ENCODE measurements at regions not wholly inside any gene's neighbourhood (a gene's known extent, or its start where the extent isn't known, plus 50 kb on each side); places are given as distances from the start of the nearest gene placed in this dataset.

DNA sequence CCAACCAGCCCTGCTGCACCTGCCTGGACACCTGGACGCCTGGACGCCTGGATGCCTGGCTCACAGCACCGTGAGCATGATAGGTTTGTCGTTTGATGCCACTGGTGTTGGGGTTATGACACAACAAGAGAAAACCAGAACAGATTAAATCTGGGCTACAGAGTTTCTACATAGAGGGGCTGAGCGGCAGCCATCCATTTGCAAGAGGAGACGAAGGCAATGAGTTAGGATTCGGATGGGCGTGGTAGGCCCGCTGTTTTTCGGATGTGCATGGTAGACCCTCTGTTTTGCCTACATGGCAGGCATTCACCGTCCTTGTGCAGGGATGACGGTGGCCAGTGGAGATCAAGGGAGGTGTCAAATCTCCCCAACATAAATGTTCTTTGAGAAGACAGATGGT lies 121.5 kb upstream of the RNF32 start:
- Histone ChIP-seq H3K36me3 (ENCODE audit: control insufficient read depth in 2 of 2, extremely low read depth in 1 of 2, insufficient read depth in 2 of 2, low read length in 2 of 2) (no peaks in the 10 kb centered on the region), H3K27me3 (ENCODE audit: control insufficient read depth in 2 of 2, insufficient read depth in 2 of 2, low read length in 2 of 2) (no peaks in the 10 kb centered on the region), H3K79me2 (ENCODE audit: control insufficient read depth, insufficient read depth, low read length) (no peaks in the 10 kb centered on the region), H4K20me1 (replicated peaks; ENCODE audit: control insufficient read depth, extremely low read depth, insufficient read depth, low read length) (no peaks in the 10 kb centered on the region), H3K4me1 (ENCODE audit: control insufficient read depth, extremely low read depth, insufficient read depth, low read length) (no peaks in the 10 kb centered on the region), H3K9me3 (replicated peaks; ENCODE audit: control insufficient read depth, insufficient read depth, low read length) (no peaks in the 10 kb centered on the region), H3K9me1 (replicated peaks; ENCODE audit: control insufficient read depth, extremely low read depth, insufficient read depth, low read length) (no peaks in the 10 kb centered on the region), H3K4me3 (replicated peaks in 1 of 3; ENCODE audit: insufficient read depth in 1 of 3, low read depth in 1 of 3, low read length in 3 of 3) (no peak overlapping the region), H2AFZ (ENCODE audit: low read depth, low read length) (no peak overlapping the region), H3K27ac (ENCODE audit: insufficient read depth, low read depth, low read length) (no peak overlapping the region), H3K9ac (replicated peaks; ENCODE audit: extremely low read depth, insufficient read depth, low read length) (no peak overlapping the region), H3K4me2 (ENCODE audit: insufficient read depth, low read length) (no peak overlapping the region)
- BruUV-seq (replicated peaks): no TSS peak
- FAIRE-seq (no peak), DNase-seq (ENCODE audit: low read depth, low spot score) (no peak)
- intact Hi-C loops (cut with micrococcal nuclease): no loop called here
- CTCF ChIA-PET: no interaction called here
- dilution Hi-C loops (cut with MboI; ENCODE audit: extremely low pct_ligation_motif_present, low sequenced_read_pairs): no loop called here
- POLR2A ChIA-PET: no interaction called here
- TF ChIP-seq, protein P1, sequence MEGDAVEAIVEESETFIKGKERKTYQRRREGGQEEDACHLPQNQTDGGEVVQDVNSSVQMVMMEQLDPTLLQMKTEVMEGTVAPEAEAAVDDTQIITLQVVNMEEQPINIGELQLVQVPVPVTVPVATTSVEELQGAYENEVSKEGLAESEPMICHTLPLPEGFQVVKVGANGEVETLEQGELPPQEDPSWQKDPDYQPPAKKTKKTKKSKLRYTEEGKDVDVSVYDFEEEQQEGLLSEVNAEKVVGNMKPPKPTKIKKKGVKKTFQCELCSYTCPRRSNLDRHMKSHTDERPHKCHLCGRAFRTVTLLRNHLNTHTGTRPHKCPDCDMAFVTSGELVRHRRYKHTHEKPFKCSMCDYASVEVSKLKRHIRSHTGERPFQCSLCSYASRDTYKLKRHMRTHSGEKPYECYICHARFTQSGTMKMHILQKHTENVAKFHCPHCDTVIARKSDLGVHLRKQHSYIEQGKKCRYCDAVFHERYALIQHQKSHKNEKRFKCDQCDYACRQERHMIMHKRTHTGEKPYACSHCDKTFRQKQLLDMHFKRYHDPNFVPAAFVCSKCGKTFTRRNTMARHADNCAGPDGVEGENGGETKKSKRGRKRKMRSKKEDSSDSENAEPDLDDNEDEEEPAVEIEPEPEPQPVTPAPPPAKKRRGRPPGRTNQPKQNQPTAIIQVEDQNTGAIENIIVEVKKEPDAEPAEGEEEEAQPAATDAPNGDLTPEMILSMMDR (IDR thresholded peaks at IDR 0.05; ENCODE audit: extremely low read depth in 1 of 2, insufficient read depth in 1 of 2, low read depth in 1 of 2, low read length in 2 of 2): no peak
- TF ChIP-seq FOS (IDR thresholded peaks at IDR 0.05; ENCODE audit: borderline replicate concordance, insufficient read depth, low read length): no peak
- TF ChIP-seq GATA2 (IDR thresholded peaks at IDR 0.05; ENCODE audit: insufficient read depth, insufficient read length, low read depth, low read length): no peak
- no peak for TF ChIP-seq EZH2 (IDR thresholded peaks at IDR 0.05; ENCODE audit: borderline replicate concordance, low read depth, low read length, severe bottlenecking)
- no peak for TF ChIP-seq JUN (IDR thresholded peaks at IDR 0.05; ENCODE audit: borderline replicate concordance, insufficient read depth, insufficient read length, low read depth)
- no peak for TF ChIP-seq POLR2A (IDR thresholded peaks at IDR 0.05; ENCODE audit: low read depth, low read length)
- no peak for TF ChIP-seq MYC (IDR thresholded peaks at IDR 0.05; ENCODE audit: low read depth, low read length)
- TF ChIP-seq, protein P2, sequence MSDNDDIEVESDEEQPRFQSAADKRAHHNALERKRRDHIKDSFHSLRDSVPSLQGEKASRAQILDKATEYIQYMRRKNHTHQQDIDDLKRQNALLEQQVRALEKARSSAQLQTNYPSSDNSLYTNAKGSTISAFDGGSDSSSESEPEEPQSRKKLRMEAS (IDR thresholded peaks at IDR 0.05; ENCODE audit: insufficient read depth, insufficient read length): no peak
- TF ChIP-seq POLR2AphosphoS5 (IDR thresholded peaks at IDR 0.05; ENCODE audit: insufficient read depth, low read depth, low read length): no peak
